H1 (cell line): ENCODE measurements at regions not wholly inside any gene's neighbourhood (a gene's known extent, or its start where the extent isn't known, plus 50 kb on each side); places are given as distances from the start of the nearest gene placed in this dataset.

Experiments
- CTCF ChIA-PET: fragments of 300-600 bp; sonication (Branson Sonifier 250); formaldehyde crosslinking; loops from one replicate; lab custom pipeline; 2021; ENCODE audit not compliant: partially characterized antibody; lab: Charles Lee
- POLR2A ChIA-PET: fragments of 300-600 bp; sonication (Branson Sonifier 250); formaldehyde crosslinking; loops from one replicate; lab custom pipeline; 2021; ENCODE audit warnings: inconsistent platforms; ENCODE audit not compliant: partially characterized antibody; lab: Charles Lee
- DNase-seq, 2 experiments: peaks; one replicate each; pipeline versions ENCODE4 v3.0.0 to v3.0.0-alpha.2; 2010 to 2022; ENCODE audit warnings: low spot score in 2 of 2, low read depth in 1 of 2, mixed read lengths in 1 of 2
- FAIRE-seq: peaks from 2 replicates; lab custom pipeline; 2011; peaks lifted over from hg19 to GRCh38; lab: Jason Lieb, UNC
- H2AFZ ChIP-seq: 2 replicates; pipeline ENCODE4 v1.8.1; 2012; ENCODE audit warnings: low read length, inconsistent platforms
- H2AK5ac ChIP-seq: 2 replicates; pipeline ENCODE4 v1.6.1; 2013; ENCODE audit warnings: low read depth, low read length
- H2BK120ac ChIP-seq: replicated peaks from 2 replicates; pipeline ENCODE3; 2013; ENCODE audit warnings: low read depth, low read length, inconsistent platforms
- H2BK12ac ChIP-seq: 2 replicates; pipeline ENCODE4 v1.6.1; 2013; ENCODE audit warnings: low read depth, low read length
- H2BK15ac ChIP-seq: 2 replicates; pipeline ENCODE4 v1.6.1; 2013; ENCODE audit warnings: low read length
- H2BK20ac ChIP-seq: 2 replicates; pipeline ENCODE4 v1.6.1; 2013; ENCODE audit warnings: low read length
- H2BK5ac ChIP-seq: 2 replicates; pipeline ENCODE4 v1.6.1; 2013; ENCODE audit warnings: low read depth, low read length
- H3K14ac ChIP-seq: 2 replicates; pipeline ENCODE4 v1.6.1; 2013; ENCODE audit warnings: inconsistent platforms; ENCODE audit not compliant: insufficient read length
- H3K18ac ChIP-seq: 2 replicates; pipeline ENCODE4 v1.6.1; 2013; ENCODE audit warnings: low read length; ENCODE audit errors: extremely low read depth
- H3K23ac ChIP-seq: 2 replicates; pipeline ENCODE4 v1.6.1; 2013; ENCODE audit warnings: inconsistent platforms; ENCODE audit not compliant: insufficient read length
- H3K23me2 ChIP-seq: 2 replicates; pipeline ENCODE4 v1.6.1; 2013; ENCODE audit warnings: low read depth, low read length
- H3K27ac ChIP-seq: 2 replicates; pipeline ENCODE4 v1.6.1; 2011; ENCODE audit warnings: low read depth, low read length, inconsistent platforms
- H3K27me3 ChIP-seq, 4 experiments: replicated peaks in 1 of 4; 1 replicate in 1 of 4; 2 replicates in 3 of 4; pipeline versions ENCODE4 v1.6.1 to v1.8.1; 2011 to 2013; ENCODE audit warnings: low read length in 3 of 4, mild to moderate bottlenecking in 3 of 4, inconsistent platforms in 2 of 4, mixed read lengths in 2 of 4, moderate library complexity in 1 of 4; ENCODE audit not compliant: control insufficient read depth in 3 of 4, insufficient read depth in 3 of 4; ENCODE audit errors: extremely low read depth in 1 of 4
- H3K36me3 ChIP-seq, 4 experiments: 2 replicates each; pipeline versions ENCODE4 v1.6.1 to v1.8.1; 2011 to 2013; ENCODE audit warnings: mild to moderate bottlenecking in 4 of 4, low read length in 3 of 4, moderate library complexity in 2 of 4, control low read depth in 1 of 4, inconsistent platforms in 1 of 4; ENCODE audit not compliant: insufficient read depth in 4 of 4, control insufficient read depth in 2 of 4
- H3K4ac ChIP-seq: replicated peaks from 2 replicates; pipeline ENCODE3; 2013; ENCODE audit warnings: low read length, low read depth, mixed read lengths, inconsistent platforms; ENCODE audit not compliant: insufficient read length
- H3K4me1 ChIP-seq, 4 experiments: replicated peaks in 1 of 4; 1 replicate in 1 of 4; 2 replicates in 3 of 4; pipeline versions ENCODE4 v1.6.1 to v1.8.1; 2011 to 2013; ENCODE audit warnings: low read length in 3 of 4, inconsistent platforms in 2 of 4, mixed read lengths in 1 of 4; ENCODE audit not compliant: insufficient read depth in 4 of 4, control insufficient read depth in 3 of 4
- H3K4me2 ChIP-seq, 2 experiments: 2 replicates each; pipeline versions ENCODE4 v1.6.1 to v1.8.1; 2011 to 2013; ENCODE audit warnings: low read depth in 2 of 2, low read length in 2 of 2, control low read depth in 1 of 2, inconsistent platforms in 1 of 2, mild to moderate bottlenecking in 1 of 2; ENCODE audit not compliant: insufficient read depth in 1 of 2
- H3K4me3 ChIP-seq, 4 experiments: fragments of 200-600, 300-600 bp in 1 of 4; sonication (generic), shearing (Covaris generic), sonication (Bioruptor Twin) in 1 of 4; 2 replicates each; pipeline versions ENCODE4 v1.5.1 to v1.8.1; 2011 to 2016; ENCODE audit warnings: low read length in 4 of 4, low read depth in 3 of 4, control low read depth in 2 of 4, inconsistent platforms in 2 of 4, mild to moderate bottlenecking in 2 of 4, mixed read lengths in 1 of 4, moderate library complexity in 1 of 4; ENCODE audit not compliant: insufficient read depth in 2 of 4; ENCODE audit errors: extremely low read depth in 1 of 4
- H3K56ac ChIP-seq: replicated peaks from 2 replicates; pipeline ENCODE3; 2013; ENCODE audit warnings: low read depth, mild to moderate bottlenecking, mixed read lengths, low read length, inconsistent platforms; ENCODE audit not compliant: insufficient read length
- H3K79me1 ChIP-seq: 2 replicates; pipeline ENCODE4 v1.6.1; 2013; ENCODE audit warnings: low read depth, low read length, control low read depth
- H3K79me2 ChIP-seq, 2 experiments: 2 replicates each; pipeline versions ENCODE4 v1.6.1 to v1.8.1; 2012 to 2013; ENCODE audit warnings: low read length in 2 of 2, mild to moderate bottlenecking in 2 of 2, inconsistent platforms in 1 of 2; ENCODE audit not compliant: insufficient read depth in 2 of 2, control insufficient read depth in 1 of 2
- H3K9ac ChIP-seq, 4 experiments: replicated peaks in 1 of 4; 1 replicate in 1 of 4; 2 replicates in 3 of 4; pipeline versions ENCODE4 v1.6.1 to v1.8.1; 2011 to 2013; ENCODE audit warnings: low read depth in 3 of 4, low read length in 3 of 4, control low read depth in 2 of 4, mild to moderate bottlenecking in 2 of 4, moderate library complexity in 2 of 4, inconsistent platforms in 1 of 4; ENCODE audit errors: extremely low read depth in 1 of 4
- H3K9me3 ChIP-seq, 2 experiments: 2 replicates each; pipeline versions ENCODE4 v1.6.1 to v1.8.1; 2012 to 2013; ENCODE audit warnings: mild to moderate bottlenecking in 2 of 2, moderate library complexity in 2 of 2, control low read depth in 1 of 2, inconsistent platforms in 1 of 2, low read depth in 1 of 2, low read length in 1 of 2, mixed read lengths in 1 of 2; ENCODE audit not compliant: insufficient read depth in 2 of 2
- H4K20me1 ChIP-seq, 2 experiments: replicated peaks in 1 of 2; 2 replicates each; pipeline versions ENCODE3 to v1.8.1; 2011 to 2013; ENCODE audit warnings: inconsistent platforms in 2 of 2, low read length in 2 of 2, mild to moderate bottlenecking in 1 of 2; ENCODE audit not compliant: insufficient read depth in 2 of 2, control insufficient read depth in 1 of 2
- H4K5ac ChIP-seq: 2 replicates; pipeline ENCODE4 v1.6.1; 2013; ENCODE audit warnings: low read length, low read depth, mixed read lengths, inconsistent platforms; ENCODE audit not compliant: insufficient read length
- H4K8ac ChIP-seq: 2 replicates; pipeline ENCODE4 v1.8.0; 2013; ENCODE audit warnings: mild to moderate bottlenecking, moderate library complexity, low read length, inconsistent platforms; ENCODE audit not compliant: insufficient read depth; ENCODE audit errors: extremely low read depth
- H4K91ac ChIP-seq: replicated peaks from 2 replicates; pipeline ENCODE3; 2013; ENCODE audit warnings: low read length, mixed read lengths, inconsistent platforms; ENCODE audit not compliant: insufficient read length
- CBX8 ChIP-seq: fragments of 300-800, 300-1000 bp; sonication (generic); IDR thresholded peaks from 2 replicates; pipeline ENCODE4 v1.7.1; 2016; ENCODE audit warnings: low read depth, low read length, borderline replicate concordance
- WGBS, 2 experiments: shearing (Covaris generic) in 1 of 2; methylation state at CpG; one replicate each; pipeline versions ENCODE4 v1.1.6 to v1.1.7; 2013 to 2015; ENCODE audit warnings: low lambda C conversion rate in 2 of 2, mixed read lengths in 2 of 2, inconsistent platforms in 1 of 2, low coverage in 1 of 2, missing lambda C conversion rate in 1 of 2; ENCODE audit not compliant: insufficient replicate concordance in 2 of 2, insufficient coverage in 1 of 2, insufficient read length in 1 of 2; ENCODE audit errors: extremely low coverage in 1 of 2, missing lambda C conversion rate in 1 of 2; 5-methylcytosine and 5-hydroxymethylcytosine counted together
- TF ChIP-seq, protein P1 (sequence below), 3 experiments: IDR thresholded peaks; 1 replicate in 2 of 3; 2 replicates in 1 of 3; pipeline versions ENCODE4 v1.5.1 to v1.6.1; 2011; ENCODE audit warnings: low read length in 3 of 3, mild to moderate bottlenecking in 3 of 3, inconsistent platforms in 2 of 3, low read depth in 1 of 3, moderate library complexity in 1 of 3; ENCODE audit not compliant: insufficient read depth in 1 of 3; ENCODE audit errors: control extremely low read depth in 1 of 3

DNA sequence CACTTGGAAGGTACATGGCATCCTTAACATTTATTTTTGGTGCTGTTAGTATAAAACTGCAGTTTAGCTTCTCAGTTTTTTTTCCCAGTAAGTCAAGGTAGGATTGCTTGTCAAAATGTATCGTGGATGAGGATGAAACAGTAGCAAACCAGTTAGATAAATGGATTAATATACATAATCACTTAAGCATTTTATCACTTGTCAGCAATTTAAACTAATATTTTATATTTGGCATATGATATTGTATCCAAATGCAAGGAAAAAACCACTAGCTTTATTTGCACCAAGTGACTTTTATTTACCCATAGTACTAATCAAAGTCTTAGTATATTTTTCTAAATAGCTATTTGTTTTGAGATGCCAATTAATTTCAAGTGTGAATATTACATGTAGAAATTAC lies 137.7 kb upstream of the XIRP2 start:
- H3K4me3 ChIP-seq: no peak overlapping the region
- ChIA-PET POLR2A (no interaction called here), CTCF (interaction anchor here (0.6 to 1.0 kb wide), 2 partner anchors 433 to 1917 kb away, joined by 3 to 4 read pairs; no protein-coding TSS in a partner anchor)
- no peak for DNase-seq
- H4K91ac ChIP-seq: no peak overlapping the region
- H3K23me2 ChIP-seq: no peaks in the 10 kb centered on the region
- H3K79me2 ChIP-seq: no peaks in the 10 kb centered on the region
- H3K36me3 ChIP-seq: no peaks in the 10 kb centered on the region
- H2BK5ac ChIP-seq: no peak overlapping the region
- H3K18ac ChIP-seq: no peak overlapping the region
- H2AFZ ChIP-seq: no peak overlapping the region
- no peaks in the 10 kb centered on the region for H4K20me1 ChIP-seq
- 88% methylated on average over 1 of the region's 1 CpG; no CpG with 5 or more reads in 1 of the 2 experiments for WGBS, 2 experiments
- no peak for FAIRE-seq
- no peak overlapping the region for H3K27ac ChIP-seq
- H4K8ac ChIP-seq: no peak overlapping the region
- H2BK12ac ChIP-seq: no peak overlapping the region
- H3K9me3 ChIP-seq: peaks cover 2 to 3% of the 10 kb centered on the region in 2 experiments; a peak in 2 of 4 replicates
- H3K4me2 ChIP-seq: no peak overlapping the region
- no peak overlapping the region for H2BK120ac ChIP-seq
- H3K79me1 ChIP-seq: no peaks in the 10 kb centered on the region
- no peak overlapping the region for H3K56ac ChIP-seq
- no peak overlapping the region for H3K9ac ChIP-seq
- H2BK15ac ChIP-seq: no peak overlapping the region
- H3K27me3 ChIP-seq: no peaks in the 10 kb centered on the region
- TF ChIP-seq, protein P1, sequence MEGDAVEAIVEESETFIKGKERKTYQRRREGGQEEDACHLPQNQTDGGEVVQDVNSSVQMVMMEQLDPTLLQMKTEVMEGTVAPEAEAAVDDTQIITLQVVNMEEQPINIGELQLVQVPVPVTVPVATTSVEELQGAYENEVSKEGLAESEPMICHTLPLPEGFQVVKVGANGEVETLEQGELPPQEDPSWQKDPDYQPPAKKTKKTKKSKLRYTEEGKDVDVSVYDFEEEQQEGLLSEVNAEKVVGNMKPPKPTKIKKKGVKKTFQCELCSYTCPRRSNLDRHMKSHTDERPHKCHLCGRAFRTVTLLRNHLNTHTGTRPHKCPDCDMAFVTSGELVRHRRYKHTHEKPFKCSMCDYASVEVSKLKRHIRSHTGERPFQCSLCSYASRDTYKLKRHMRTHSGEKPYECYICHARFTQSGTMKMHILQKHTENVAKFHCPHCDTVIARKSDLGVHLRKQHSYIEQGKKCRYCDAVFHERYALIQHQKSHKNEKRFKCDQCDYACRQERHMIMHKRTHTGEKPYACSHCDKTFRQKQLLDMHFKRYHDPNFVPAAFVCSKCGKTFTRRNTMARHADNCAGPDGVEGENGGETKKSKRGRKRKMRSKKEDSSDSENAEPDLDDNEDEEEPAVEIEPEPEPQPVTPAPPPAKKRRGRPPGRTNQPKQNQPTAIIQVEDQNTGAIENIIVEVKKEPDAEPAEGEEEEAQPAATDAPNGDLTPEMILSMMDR (IDR thresholded peaks at IDR 0.05; ENCODE audit: control extremely low read depth in 1 of 3, insufficient read depth in 1 of 3, low read depth in 1 of 3, low read length in 3 of 3): no peak
- no peak for TF ChIP-seq CBX8
- H4K5ac ChIP-seq: no peak overlapping the region
- H3K4me1 ChIP-seq: no peaks in the 10 kb centered on the region
- H2AK5ac ChIP-seq: no peak overlapping the region
- no peak overlapping the region for H3K4ac ChIP-seq
- no peak overlapping the region for H2BK20ac ChIP-seq
- no peak overlapping the region for H3K14ac ChIP-seq
- no peak overlapping the region for H3K23ac ChIP-seq
